Cardiac muscle cell (in vitro differentiated cells and primary cell): ENCODE measurements at regions not wholly inside any gene's neighbourhood (a gene's known extent, or its start where the extent isn't known, plus 50 kb on each side); places are given as distances from the start of the nearest gene placed in this dataset.

Experiments
- DNase-seq, 2 donors: peaks; one replicate each; pipeline versions ENCODE4 v3.0.0 to v3.0.0-alpha.2; 2010 to 2017; ENCODE audit warnings: low read depth in 1 of 2, low spot score in 1 of 2
- H3K27ac ChIP-seq: fragments of 200-600 bp; sonication (generic); 2 replicates; pipeline ENCODE4 v1.5.1; 2016
- H3K27me3 ChIP-seq: fragments of 200-600 bp; sonication (generic); 2 replicates; pipeline ENCODE4 v1.6.0; 2016; ENCODE audit warnings: control low read depth
- H3K36me3 ChIP-seq: fragments of 200-600 bp; sonication (generic); 2 replicates; pipeline ENCODE4 v1.5.1; 2016; ENCODE audit warnings: control low read depth
- H3K4me1 ChIP-seq: fragments of 200-600 bp; sonication (generic); 2 replicates; pipeline ENCODE4 v1.8.1; 2017; ENCODE audit warnings: low read depth, mild to moderate bottlenecking, mixed run types
- H3K4me3 ChIP-seq: fragments of 200-600 bp; sonication (generic); 2 replicates; pipeline ENCODE4 v1.5.1; 2016; ENCODE audit warnings: mild to moderate bottlenecking
- H3K9me3 ChIP-seq: fragments of 200-600 bp; sonication (generic); 2 replicates; pipeline ENCODE4 v1.5.1; 2017; ENCODE audit warnings: low read depth, mild to moderate bottlenecking, control low read depth
- TF ChIP-seq, protein P1 (sequence below): IDR thresholded peaks from 2 replicates; pipeline ENCODE4 v1.5.1; 2012; ENCODE audit warnings: low read depth, mild to moderate bottlenecking, low read length

GRCh38 chr2:235402422-235402821 is 91.4 kb upstream of the AGAP1 start:
- DNase-seq, result no peak
- H3K27me3 ChIP-seq, result no peaks in the 10 kb centered on the region
- TF ChIP-seq, protein P1, sequence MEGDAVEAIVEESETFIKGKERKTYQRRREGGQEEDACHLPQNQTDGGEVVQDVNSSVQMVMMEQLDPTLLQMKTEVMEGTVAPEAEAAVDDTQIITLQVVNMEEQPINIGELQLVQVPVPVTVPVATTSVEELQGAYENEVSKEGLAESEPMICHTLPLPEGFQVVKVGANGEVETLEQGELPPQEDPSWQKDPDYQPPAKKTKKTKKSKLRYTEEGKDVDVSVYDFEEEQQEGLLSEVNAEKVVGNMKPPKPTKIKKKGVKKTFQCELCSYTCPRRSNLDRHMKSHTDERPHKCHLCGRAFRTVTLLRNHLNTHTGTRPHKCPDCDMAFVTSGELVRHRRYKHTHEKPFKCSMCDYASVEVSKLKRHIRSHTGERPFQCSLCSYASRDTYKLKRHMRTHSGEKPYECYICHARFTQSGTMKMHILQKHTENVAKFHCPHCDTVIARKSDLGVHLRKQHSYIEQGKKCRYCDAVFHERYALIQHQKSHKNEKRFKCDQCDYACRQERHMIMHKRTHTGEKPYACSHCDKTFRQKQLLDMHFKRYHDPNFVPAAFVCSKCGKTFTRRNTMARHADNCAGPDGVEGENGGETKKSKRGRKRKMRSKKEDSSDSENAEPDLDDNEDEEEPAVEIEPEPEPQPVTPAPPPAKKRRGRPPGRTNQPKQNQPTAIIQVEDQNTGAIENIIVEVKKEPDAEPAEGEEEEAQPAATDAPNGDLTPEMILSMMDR, result no peak
- no peaks in the 10 kb centered on the region for H3K36me3 ChIP-seq
- H3K9me3 ChIP-seq, result no peaks in the 10 kb centered on the region
- no peaks in the 10 kb centered on the region for H3K4me1 ChIP-seq
- no peak overlapping the region for H3K27ac ChIP-seq
- H3K4me3 ChIP-seq, result no peak overlapping the region

- no peak for DNase-seq
- Histone ChIP-seq H3K36me3 (no peaks in the 10 kb centered on the region), H3K4me1 (no peaks in the 10 kb centered on the region), H3K27me3 (no peaks in the 10 kb centered on the region), H3K9me3 (no peaks in the 10 kb centered on the region), H3K4me3 (no peak overlapping the region), H3K27ac (no peak overlapping the region)
- TF ChIP-seq, protein P1, result no peak
Measured at GRCh38 chr2:235405612-235406361, 88.1 kb upstream of the AGAP1 start.

- TF ChIP-seq, protein P1, result no peak
- no peaks in the 10 kb centered on the region for H3K27me3 ChIP-seq
- H3K4me3 ChIP-seq, result no peak overlapping the region
- H3K9me3 ChIP-seq, result no peaks in the 10 kb centered on the region
- H3K27ac ChIP-seq, result no peak overlapping the region
- no peaks in the 10 kb centered on the region for H3K36me3 ChIP-seq
- no peak for DNase-seq
- no peaks in the 10 kb centered on the region for H3K4me1 ChIP-seq
Measured at GRCh38 chr2:235406430-235406829, 87.4 kb upstream of the AGAP1 start.

GRCh38 chr2:235411905-235412485 is 81.8 kb upstream of the AGAP1 start:
- Histone ChIP-seq H3K27ac (no peak overlapping the region), H3K36me3 (no peaks in the 10 kb centered on the region), H3K9me3 (no peaks in the 10 kb centered on the region), H3K4me3 (no peak overlapping the region), H3K4me1 (no peaks in the 10 kb centered on the region), H3K27me3 (no peaks in the 10 kb centered on the region)
- DNase-seq, result no peak
- TF ChIP-seq, protein P1, result no peak

- no peak for DNase-seq
- TF ChIP-seq, protein P1, result no peak
Measured at GRCh38 chr2:235413064-235413463, 80.8 kb upstream of the AGAP1 start.

More at GRCh38 chr2:235413064-235413463, 80.8 kb upstream of the AGAP1 start:
- Histone ChIP-seq H3K9me3 (no peaks in the 10 kb centered on the region), H3K27ac (no peak overlapping the region), H3K4me1 (no peaks in the 10 kb centered on the region), H3K4me3 (no peak overlapping the region), H3K36me3 (no peaks in the 10 kb centered on the region), H3K27me3 (no peaks in the 10 kb centered on the region)
